Adrenal gland (tissue), 9 donors: ENCODE measurements at regions not wholly inside any gene's neighbourhood (a gene's known extent, or its start where the extent isn't known, plus 50 kb on each side); places are given as distances from the start of the nearest gene placed in this dataset.

ENCODE experiments used
- DNase-seq, 7 donors: peaks; one replicate each; pipeline ENCODE4 v3.0.0-alpha.2; 2019 to 2020
- H3K27ac ChIP-seq, 5 donors: fragments of 200-600 bp; sonication (generic) in 4 of 5; 1 replicate in 3 of 5; 2 replicates in 2 of 5; pipeline versions ENCODE4 v1.5.1 to v1.8.0; 2016 to 2020; ENCODE audit warnings: mild to moderate bottlenecking in 1 of 5
- H3K27me3 ChIP-seq: fragments of 200-600 bp; 2 replicates; pipeline ENCODE4 v1.8.0; 2021
- H3K36me3 ChIP-seq, 2 donors: fragments of 200-600 bp; replicated peaks in 1 of 2; 1 replicate in 1 of 2; 2 replicates in 1 of 2; pipeline versions ENCODE4 v1.5.1 to v1.8.0; 2018 to 2022
- H3K4me1 ChIP-seq, 2 donors: fragments of 200-600 bp; replicated peaks in 1 of 2; 1 replicate in 1 of 2; 2 replicates in 1 of 2; pipeline versions ENCODE4 v1.5.1 to v1.8.0; 2018 to 2021
- H3K4me3 ChIP-seq, 4 donors: fragments of 200-600 bp; sonication (generic) in 3 of 4; one replicate each; pipeline ENCODE4 v1.5.1; 2016 to 2018
- H3K9me3 ChIP-seq, 3 donors: fragments of 200-600 bp; sonication (generic) in 1 of 3; replicated peaks in 1 of 3; 1 replicate in 2 of 3; 2 replicates in 1 of 3; pipeline versions ENCODE4 v1.5.1 to v1.8.0; 2016 to 2021
- CTCF ChIP-seq, 6 experiments: fragments of 450-650 bp in 4 of 6; fragments of 200-600 bp in 2 of 6; sonication (generic) in 1 of 6; IDR thresholded peaks; 1 replicate in 5 of 6; 2 replicates in 1 of 6; pipeline versions ENCODE4 v1.5.1 to v1.8.0; 2016 to 2021; ENCODE audit warnings: antibody characterized with exemption in 6 of 6, mild to moderate bottlenecking in 2 of 6, moderate library complexity in 1 of 6
- POLR2A ChIP-seq, 2 donors: fragments of 450-650 bp; IDR thresholded peaks; one replicate each; pipeline ENCODE4 v1.6.1; 2017; ENCODE audit warnings: antibody characterized with exemption in 2 of 2, mild to moderate bottlenecking in 2 of 2, moderate library complexity in 1 of 2
- WGBS, 4 donors: extraction: QIAGEN DNeasy Blood & Tissue Kit in 2 of 4; methylation state at CpG; one replicate each; pipeline versions ENCODE4 v1.1.5 to v1.1.7; 2013 to 2017; 5-methylcytosine and 5-hydroxymethylcytosine counted together
- intact Hi-C, 2 donors: fragments of 100-400 bp; cut with DNase I; formaldehyde crosslinking; loops; one replicate each; pipeline versions ENCODE4 v1.14.1 to v1.15.0; 2022 to 2023
- donor health status: healthy with polysubstance abuse.
- donor health status: Bipolar disorder and iron deficiency.
- donor health status: DM: yes; HTN: yes; CAD: no.
- donor health status: DM: no; HTN: no; CAD: no.
- donor health status: DM: no; HTN: no; CAD: no.

DNA sequence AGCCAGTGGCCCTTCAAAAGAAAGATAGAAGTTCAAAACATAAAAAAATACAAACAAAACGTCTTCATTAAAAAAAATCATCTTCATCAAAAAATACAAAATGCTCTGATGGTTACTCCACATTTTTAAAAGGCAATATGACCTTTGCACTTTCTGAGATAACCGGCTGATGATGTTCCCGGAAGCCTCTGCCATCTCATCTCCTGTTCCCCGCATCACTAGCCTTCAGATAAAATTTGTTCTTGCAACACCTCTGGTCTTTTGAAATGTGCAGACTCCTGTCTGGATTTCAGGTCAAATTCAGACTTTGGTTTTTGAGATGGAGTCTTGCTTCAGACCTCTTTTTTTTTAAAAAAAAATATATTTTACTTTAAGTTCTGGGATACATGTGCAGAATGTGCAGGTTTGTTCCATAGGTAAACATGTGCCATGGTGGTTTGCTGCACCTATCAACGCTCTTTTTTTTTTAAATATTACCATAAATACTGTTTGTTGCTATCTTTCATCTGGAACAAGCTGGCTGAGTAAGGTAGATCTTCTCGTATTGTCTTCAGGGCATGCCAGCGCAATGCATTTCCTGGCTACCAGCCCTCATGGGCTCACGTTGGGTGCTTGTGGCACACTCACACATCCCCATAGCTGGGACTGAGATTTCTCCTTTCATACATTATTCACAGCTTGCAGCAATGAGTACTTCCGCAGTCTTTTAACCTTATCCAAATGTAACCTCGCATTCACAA lies 418.9 kb upstream of the ARGLU1 start:
- H3K4me1 ChIP-seq, result no peaks in the 10 kb centered on the region
- peak in 1 of 7 donors; percentile 17 for DNase-seq
- H3K4me3 ChIP-seq, result no peak overlapping the region
- 67 to 79% (median 74%) methylated on average over 10 of the region's 10 CpGs for WGBS, 4 donors
- H3K27me3 ChIP-seq, result no peaks in the 10 kb centered on the region
- H3K36me3 ChIP-seq, result no peaks in the 10 kb centered on the region
- intact Hi-C loops, result no loop called here
- H3K27ac ChIP-seq, result no peak overlapping the region
- no peak for TF ChIP-seq POLR2A (IDR thresholded peaks at IDR 0.05)
- TF ChIP-seq CTCF (IDR thresholded peaks at IDR 0.05), result no peak
- H3K9me3 ChIP-seq, result no peaks in the 10 kb centered on the region

DNA sequence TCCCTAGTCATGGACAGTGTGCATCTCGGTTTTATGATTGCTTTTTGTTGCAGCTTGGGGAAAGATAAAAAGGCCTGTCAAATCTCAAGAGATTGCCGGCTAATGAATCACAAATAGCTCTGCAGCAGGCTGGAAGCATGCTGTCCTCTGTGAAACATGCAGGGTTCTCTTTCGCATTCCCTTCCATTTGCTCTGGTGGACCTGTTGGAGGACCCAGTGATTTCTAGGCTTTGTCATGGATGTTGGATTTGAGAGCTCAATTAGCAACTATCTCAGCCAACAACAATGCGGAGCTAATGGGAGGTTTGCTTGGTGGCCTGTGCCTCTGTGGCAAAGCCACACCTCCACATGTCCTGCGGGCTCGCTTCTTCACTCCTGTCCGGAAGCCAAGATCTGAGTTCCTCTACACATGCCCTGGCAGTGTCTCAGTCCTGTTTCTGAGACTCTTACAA lies 418.1 kb upstream of the ARGLU1 start:
- Histone ChIP-seq H3K4me3 (no peak overlapping the region), H3K4me1 (no peaks in the 10 kb centered on the region), H3K9me3 (no peaks in the 10 kb centered on the region), H3K36me3 (no peaks in the 10 kb centered on the region), H3K27ac (no peak overlapping the region), H3K27me3 (no peaks in the 10 kb centered on the region)
- WGBS, 4 donors, result 64 to 74% (median 68%) methylated on average over 7 of the region's 7 CpGs
- intact Hi-C loops, result no loop called here
- no peak for DNase-seq
- TF ChIP-seq CTCF (IDR thresholded peaks at IDR 0.05), result no peak
- no peak for TF ChIP-seq POLR2A (IDR thresholded peaks at IDR 0.05)

- WGBS, 4 donors, result 58 to 70% (median 60%) methylated on average over 3 of the region's 3 CpGs
- Histone ChIP-seq H3K36me3 (no peaks in the 10 kb centered on the region), H3K27me3 (no peaks in the 10 kb centered on the region), H3K27ac (no peak overlapping the region), H3K4me3 (no peak overlapping the region), H3K9me3 (no peaks in the 10 kb centered on the region), H3K4me1 (no peaks in the 10 kb centered on the region)
- TF ChIP-seq CTCF (IDR thresholded peaks at IDR 0.05), result no peak
- no peak for TF ChIP-seq POLR2A (IDR thresholded peaks at IDR 0.05)
- DNase-seq, result no peak
- intact Hi-C loops, result no loop called here
Observed at GRCh38 chr13:106985481-106985880, 417.5 kb upstream of the ARGLU1 start.

DNA sequence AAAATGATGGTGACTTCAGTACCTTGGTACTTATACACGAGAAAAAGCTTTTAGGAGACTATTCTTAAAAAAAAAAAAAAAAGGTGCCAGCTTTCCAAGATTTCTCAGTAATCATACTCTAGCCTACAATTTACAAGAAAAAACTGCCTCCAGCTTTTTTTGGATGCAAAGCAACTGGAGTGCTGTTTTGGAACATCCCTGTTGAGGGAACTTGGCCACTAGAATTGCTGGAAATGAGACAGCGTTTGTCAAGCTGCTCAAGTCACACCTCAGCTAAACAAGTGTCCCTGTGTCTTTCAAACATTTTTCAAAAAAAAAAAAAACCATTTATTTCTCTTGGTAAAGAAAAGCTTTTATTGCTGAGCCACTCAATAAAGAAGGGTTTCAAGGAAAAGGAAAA lies 413.1 kb upstream of the ARGLU1 start:
- 63 to 75% (median 68%) methylated on average over 2 of the region's 2 CpGs for WGBS, 4 donors
- H3K9me3 ChIP-seq, result no peaks in the 10 kb centered on the region
- no peaks in the 10 kb centered on the region for H3K36me3 ChIP-seq
- H3K27me3 ChIP-seq, result no peaks in the 10 kb centered on the region
- DNase-seq, result no peak
- no peak overlapping the region for H3K4me3 ChIP-seq
- H3K27ac ChIP-seq, result no peak overlapping the region
- TF ChIP-seq POLR2A (IDR thresholded peaks at IDR 0.05), result no peak
- TF ChIP-seq CTCF (IDR thresholded peaks at IDR 0.05), result no peak
- no peaks in the 10 kb centered on the region for H3K4me1 ChIP-seq
- intact Hi-C loops, result no loop called here
